ENCODE measurements at regions not wholly inside any gene's neighbourhood (a gene's known extent, or its start where the extent isn't known, plus 50 kb on each side); places are given as distances from the start of the nearest gene placed in this dataset.

DNA sequence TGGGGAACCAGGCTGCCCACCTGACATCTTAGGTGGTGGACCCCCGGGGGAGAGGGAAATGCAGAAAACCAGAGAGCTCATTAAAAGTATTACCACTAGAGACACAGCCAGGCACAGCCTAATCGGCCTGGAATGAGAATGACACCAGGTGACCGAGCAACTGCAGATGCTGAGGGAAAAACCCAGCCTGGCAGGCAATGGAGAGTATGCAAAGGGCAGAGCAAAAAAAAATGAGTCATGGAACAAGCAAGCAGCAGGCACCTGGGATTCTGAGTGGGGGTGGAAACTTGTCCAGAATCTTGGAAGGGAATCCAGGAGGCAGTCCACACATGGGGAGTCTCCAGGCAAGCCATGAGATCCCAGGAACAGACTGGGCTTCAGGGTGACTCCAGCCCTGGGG is 183.7 kb upstream of the LRRN1 start:
- TF ChIP-seq, protein P1, sequence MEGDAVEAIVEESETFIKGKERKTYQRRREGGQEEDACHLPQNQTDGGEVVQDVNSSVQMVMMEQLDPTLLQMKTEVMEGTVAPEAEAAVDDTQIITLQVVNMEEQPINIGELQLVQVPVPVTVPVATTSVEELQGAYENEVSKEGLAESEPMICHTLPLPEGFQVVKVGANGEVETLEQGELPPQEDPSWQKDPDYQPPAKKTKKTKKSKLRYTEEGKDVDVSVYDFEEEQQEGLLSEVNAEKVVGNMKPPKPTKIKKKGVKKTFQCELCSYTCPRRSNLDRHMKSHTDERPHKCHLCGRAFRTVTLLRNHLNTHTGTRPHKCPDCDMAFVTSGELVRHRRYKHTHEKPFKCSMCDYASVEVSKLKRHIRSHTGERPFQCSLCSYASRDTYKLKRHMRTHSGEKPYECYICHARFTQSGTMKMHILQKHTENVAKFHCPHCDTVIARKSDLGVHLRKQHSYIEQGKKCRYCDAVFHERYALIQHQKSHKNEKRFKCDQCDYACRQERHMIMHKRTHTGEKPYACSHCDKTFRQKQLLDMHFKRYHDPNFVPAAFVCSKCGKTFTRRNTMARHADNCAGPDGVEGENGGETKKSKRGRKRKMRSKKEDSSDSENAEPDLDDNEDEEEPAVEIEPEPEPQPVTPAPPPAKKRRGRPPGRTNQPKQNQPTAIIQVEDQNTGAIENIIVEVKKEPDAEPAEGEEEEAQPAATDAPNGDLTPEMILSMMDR (IDR thresholded peaks at IDR 0.05) = no peak
- Histone ChIP-seq H3K4me3 (no peak overlapping the region), H3K27me3 (no peaks in the 10 kb centered on the region), H3K27ac (no peak overlapping the region), H3K36me3 (no peaks in the 10 kb centered on the region), H3K4me1 (no peaks in the 10 kb centered on the region), H3K9me3 (no peaks in the 10 kb centered on the region)
- DNase-seq (ENCODE audit: low spot score in 2 of 2) = no peak
- intact Hi-C loops (cut with DNase I) = no loop called here

DNA sequence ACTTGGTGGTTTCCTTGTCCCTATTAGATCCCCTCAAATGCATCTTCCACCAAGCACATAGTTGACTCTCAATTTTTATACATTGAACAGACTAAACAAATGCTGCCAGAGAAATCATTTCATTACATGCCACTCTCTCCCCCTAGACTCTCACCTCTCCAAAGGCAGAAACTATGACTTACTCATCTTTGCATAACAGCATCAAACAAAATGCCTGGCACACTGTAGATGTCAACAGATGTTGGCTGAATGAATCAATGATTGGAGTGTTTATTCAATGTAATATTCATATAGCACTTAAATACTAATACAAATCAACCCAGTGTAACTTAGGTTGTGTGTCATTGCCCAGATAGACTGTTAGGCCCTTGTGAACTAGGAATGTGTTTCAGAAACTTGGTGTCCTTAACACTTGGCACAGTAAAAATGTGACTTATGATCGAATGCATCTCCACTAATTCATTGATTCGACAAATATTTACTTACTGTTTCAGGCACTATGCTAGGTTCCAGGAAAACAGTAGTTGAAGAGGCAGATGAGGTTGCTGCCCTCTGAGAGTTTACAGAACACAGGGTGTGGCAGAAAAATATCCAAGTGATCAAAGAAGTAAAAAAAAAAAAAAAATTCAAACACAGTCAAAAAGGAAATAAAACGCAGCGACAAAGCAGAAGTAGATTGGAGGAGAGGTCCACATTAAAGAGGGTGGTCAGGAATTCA is 188.5 kb upstream of the LRRN1 start:
- H3K4me3 ChIP-seq = no peak overlapping the region
- TF ChIP-seq, protein P1 (IDR thresholded peaks at IDR 0.05) = no peak
- no peaks in the 10 kb centered on the region for H3K4me1 ChIP-seq
- no peak overlapping the region for H3K27ac ChIP-seq
- no peak for DNase-seq (ENCODE audit: low spot score in 2 of 2)
- intact Hi-C loops (cut with DNase I) = no loop called here
- H3K9me3 ChIP-seq = no peaks in the 10 kb centered on the region
- H3K36me3 ChIP-seq = no peaks in the 10 kb centered on the region
- no peaks in the 10 kb centered on the region for H3K27me3 ChIP-seq

DNA sequence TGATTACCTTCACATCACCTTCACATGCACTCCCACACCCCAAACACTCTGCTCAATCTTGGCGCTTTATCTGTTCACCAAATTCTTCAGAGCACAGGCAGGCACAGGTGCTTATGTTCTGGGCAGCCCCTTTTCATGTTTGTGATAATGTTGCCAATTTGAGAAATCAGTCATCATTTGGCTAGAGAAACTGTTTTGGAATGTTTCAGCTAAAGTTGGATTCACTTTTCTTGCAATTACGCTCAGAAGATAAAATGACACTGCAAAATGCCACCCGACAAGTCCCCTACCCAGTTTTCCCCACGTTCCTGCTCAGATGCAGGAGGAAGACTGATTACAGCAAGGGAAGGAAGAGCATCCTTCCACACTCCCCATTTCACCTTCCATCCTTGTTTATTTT is 192.9 kb upstream of the LRRN1 start:
- no peak overlapping the region for H3K4me3 ChIP-seq
- intact Hi-C loops (cut with DNase I) = no loop called here
- DNase-seq (ENCODE audit: low spot score in 2 of 2) = no peak
- H3K27ac ChIP-seq = no peak overlapping the region
- no peaks in the 10 kb centered on the region for H3K36me3 ChIP-seq
- peaks cover 0 to 2% of the 10 kb centered on the region in 2 donors for H3K4me1 ChIP-seq
- TF ChIP-seq, protein P1 (IDR thresholded peaks at IDR 0.05) = no peak
- no peaks in the 10 kb centered on the region for H3K27me3 ChIP-seq
- H3K9me3 ChIP-seq = no peaks in the 10 kb centered on the region

DNA sequence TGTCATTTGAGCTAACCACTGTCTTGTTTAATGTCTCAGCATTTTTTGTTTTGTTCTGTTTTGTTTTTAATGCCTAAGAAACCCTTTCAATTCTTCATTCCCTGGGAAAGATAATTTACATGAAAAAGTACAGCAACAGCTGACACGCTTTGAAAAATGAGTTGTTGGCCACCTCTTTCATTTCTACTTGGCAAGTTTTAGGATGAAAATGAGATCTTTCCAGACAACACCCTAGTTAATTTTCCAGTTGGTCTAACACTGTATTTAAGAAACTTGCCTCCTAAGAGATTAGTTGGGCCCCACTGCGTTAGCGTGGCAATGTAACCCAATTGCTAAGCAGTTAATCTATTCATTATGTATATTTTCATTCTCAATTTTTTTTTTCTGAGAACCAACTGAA is 194.0 kb upstream of the LRRN1 start:
- H3K27me3 ChIP-seq = no peaks in the 10 kb centered on the region
- no peaks in the 10 kb centered on the region for H3K9me3 ChIP-seq
- TF ChIP-seq, protein P1 (IDR thresholded peaks at IDR 0.05) = no peak
- H3K4me1 ChIP-seq = peaks cover 0 to 2% of the 10 kb centered on the region in 2 donors
- H3K36me3 ChIP-seq = no peaks in the 10 kb centered on the region
- no peak for DNase-seq (ENCODE audit: low spot score in 2 of 2)
- intact Hi-C loops (cut with DNase I) = no loop called here
- H3K27ac ChIP-seq = no peak overlapping the region
- H3K4me3 ChIP-seq = no peak overlapping the region

DNA sequence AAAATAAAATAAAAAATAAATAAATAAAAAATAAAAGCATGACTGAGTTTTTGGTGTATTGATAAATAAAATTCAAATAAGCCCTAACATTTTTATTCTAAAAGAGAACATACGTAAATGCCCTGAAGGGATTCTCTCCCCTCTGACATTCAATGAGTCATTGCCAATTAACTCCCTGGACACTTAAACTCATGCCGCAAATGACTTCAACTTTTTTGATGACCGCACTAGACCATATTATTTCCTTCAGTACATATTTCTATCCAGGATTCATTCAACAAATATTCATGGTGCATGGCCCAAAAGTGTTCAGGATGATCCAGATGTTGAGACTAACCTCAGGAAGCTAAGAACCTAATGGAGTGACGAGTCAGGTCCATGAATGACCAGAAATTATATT is 195.9 kb upstream of the LRRN1 start:
- intact Hi-C loops (cut with DNase I) = no loop called here
- Histone ChIP-seq H3K4me3 (no peak overlapping the region), H3K27ac (no peak overlapping the region), H3K27me3 (no peaks in the 10 kb centered on the region), H3K9me3 (no peaks in the 10 kb centered on the region), H3K36me3 (no peaks in the 10 kb centered on the region), H3K4me1 (peaks cover 0 to 2% of the 10 kb centered on the region in 2 donors)
- TF ChIP-seq, protein P1 (IDR thresholded peaks at IDR 0.05) = no peak
- DNase-seq (ENCODE audit: low spot score in 2 of 2) = no peak
